Panc1 (cell line): ENCODE measurements at regions not wholly inside any gene's neighbourhood (a gene's known extent, or its start where the extent isn't known, plus 50 kb on each side); places are given as distances from the start of the nearest gene placed in this dataset.
"Not testable (repeated sequence)": the region's sequence is repeated elsewhere in the genome, so short reads cannot be mapped to it uniquely, and the experiment has no call there.

ENCODE experiments used
- CTCF ChIP-seq: fragments of 450-650 bp; IDR thresholded peaks from 2 replicates; pipeline ENCODE4 v1.5.1; 2017; ENCODE audit warnings: mild to moderate bottlenecking
- POLR2AphosphoS5 ChIP-seq: IDR thresholded peaks from 2 replicates; pipeline ENCODE4 v1.6.1; 2012; ENCODE audit warnings: mild to moderate bottlenecking, low read depth, low read length, moderate library complexity
- TF ChIP-seq, protein P1 (sequence below), 2 experiments: IDR thresholded peaks; 2 replicates each; pipeline ENCODE4 v1.6.1; 2011 to 2012; ENCODE audit warnings: low read depth in 2 of 2, control low read depth in 1 of 2, low read length in 1 of 2, mild to moderate bottlenecking in 1 of 2, moderate library complexity in 1 of 2; ENCODE audit not compliant: insufficient read depth in 1 of 2

DNA sequence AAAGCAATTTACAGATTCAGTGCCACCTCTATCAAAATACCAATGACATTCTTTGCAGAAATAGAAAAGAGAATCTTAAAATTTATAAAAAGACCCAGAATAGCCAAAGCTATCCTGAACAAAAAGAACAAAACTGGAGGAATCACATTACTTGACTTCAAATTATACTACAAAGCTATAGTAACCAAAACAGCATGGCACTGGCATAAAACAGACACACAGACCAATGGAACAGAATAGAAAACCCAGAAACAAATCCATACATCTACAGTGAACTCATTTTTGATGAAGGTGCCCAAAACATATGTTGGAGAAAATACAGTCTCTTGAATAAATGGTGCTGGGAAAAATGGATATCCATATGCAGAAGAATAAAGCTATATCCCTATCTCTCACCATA is 578.9 kb upstream of the IL12A start:
- TF ChIP-seq CTCF, POLR2AphosphoS5: not testable (repeated sequence)
- TF ChIP-seq, protein P1, sequence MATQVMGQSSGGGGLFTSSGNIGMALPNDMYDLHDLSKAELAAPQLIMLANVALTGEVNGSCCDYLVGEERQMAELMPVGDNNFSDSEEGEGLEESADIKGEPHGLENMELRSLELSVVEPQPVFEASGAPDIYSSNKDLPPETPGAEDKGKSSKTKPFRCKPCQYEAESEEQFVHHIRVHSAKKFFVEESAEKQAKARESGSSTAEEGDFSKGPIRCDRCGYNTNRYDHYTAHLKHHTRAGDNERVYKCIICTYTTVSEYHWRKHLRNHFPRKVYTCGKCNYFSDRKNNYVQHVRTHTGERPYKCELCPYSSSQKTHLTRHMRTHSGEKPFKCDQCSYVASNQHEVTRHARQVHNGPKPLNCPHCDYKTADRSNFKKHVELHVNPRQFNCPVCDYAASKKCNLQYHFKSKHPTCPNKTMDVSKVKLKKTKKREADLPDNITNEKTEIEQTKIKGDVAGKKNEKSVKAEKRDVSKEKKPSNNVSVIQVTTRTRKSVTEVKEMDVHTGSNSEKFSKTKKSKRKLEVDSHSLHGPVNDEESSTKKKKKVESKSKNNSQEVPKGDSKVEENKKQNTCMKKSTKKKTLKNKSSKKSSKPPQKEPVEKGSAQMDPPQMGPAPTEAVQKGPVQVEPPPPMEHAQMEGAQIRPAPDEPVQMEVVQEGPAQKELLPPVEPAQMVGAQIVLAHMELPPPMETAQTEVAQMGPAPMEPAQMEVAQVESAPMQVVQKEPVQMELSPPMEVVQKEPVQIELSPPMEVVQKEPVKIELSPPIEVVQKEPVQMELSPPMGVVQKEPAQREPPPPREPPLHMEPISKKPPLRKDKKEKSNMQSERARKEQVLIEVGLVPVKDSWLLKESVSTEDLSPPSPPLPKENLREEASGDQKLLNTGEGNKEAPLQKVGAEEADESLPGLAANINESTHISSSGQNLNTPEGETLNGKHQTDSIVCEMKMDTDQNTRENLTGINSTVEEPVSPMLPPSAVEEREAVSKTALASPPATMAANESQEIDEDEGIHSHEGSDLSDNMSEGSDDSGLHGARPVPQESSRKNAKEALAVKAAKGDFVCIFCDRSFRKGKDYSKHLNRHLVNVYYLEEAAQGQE (IDR thresholded peaks at IDR 0.05; ENCODE audit: insufficient read depth in 1 of 2, low read depth in 2 of 2, low read length in 1 of 2) = not testable (repeated sequence)
